AG09319 (cell line): ENCODE measurements at regions not wholly inside any gene's neighbourhood (a gene's known extent, or its start where the extent isn't known, plus 50 kb on each side); places are given as distances from the start of the nearest gene placed in this dataset.

Experiments used
- DNase-seq: peaks from one replicate; pipeline ENCODE4 v3.0.0-alpha.2; 2010; ENCODE audit warnings: low read depth; ENCODE audit errors: extremely low read depth
- TF ChIP-seq, protein P1 (sequence below): IDR thresholded peaks from 2 replicates; pipeline ENCODE4 v1.5.1; 2011; ENCODE audit warnings: low read depth, mild to moderate bottlenecking, inconsistent platforms, low read length, moderate library complexity

DNA sequence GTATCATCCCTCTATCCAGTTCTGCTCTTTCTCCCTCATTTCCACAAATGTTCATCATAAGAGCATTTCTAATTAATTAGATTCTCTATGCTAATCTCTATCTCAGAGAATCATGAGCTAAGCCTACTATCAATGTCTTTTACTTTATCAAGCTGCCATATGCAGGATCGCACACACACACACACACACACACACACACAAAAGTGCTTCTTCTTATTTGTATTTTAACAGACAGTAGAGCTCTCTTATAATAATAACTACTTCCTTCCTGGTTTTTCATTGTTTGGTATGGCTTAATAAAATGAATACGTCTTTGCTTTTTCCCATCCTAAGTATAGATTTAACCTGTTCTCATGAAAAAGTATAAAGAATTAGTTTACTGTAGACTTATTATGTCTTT, 170.2 kb downstream of the HAO1 start:
- DNase-seq: no peak
- TF ChIP-seq, protein P1, sequence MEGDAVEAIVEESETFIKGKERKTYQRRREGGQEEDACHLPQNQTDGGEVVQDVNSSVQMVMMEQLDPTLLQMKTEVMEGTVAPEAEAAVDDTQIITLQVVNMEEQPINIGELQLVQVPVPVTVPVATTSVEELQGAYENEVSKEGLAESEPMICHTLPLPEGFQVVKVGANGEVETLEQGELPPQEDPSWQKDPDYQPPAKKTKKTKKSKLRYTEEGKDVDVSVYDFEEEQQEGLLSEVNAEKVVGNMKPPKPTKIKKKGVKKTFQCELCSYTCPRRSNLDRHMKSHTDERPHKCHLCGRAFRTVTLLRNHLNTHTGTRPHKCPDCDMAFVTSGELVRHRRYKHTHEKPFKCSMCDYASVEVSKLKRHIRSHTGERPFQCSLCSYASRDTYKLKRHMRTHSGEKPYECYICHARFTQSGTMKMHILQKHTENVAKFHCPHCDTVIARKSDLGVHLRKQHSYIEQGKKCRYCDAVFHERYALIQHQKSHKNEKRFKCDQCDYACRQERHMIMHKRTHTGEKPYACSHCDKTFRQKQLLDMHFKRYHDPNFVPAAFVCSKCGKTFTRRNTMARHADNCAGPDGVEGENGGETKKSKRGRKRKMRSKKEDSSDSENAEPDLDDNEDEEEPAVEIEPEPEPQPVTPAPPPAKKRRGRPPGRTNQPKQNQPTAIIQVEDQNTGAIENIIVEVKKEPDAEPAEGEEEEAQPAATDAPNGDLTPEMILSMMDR: no peak

GRCh38 chr20:7770578-7770977, 169.7 kb downstream of the HAO1 start:
- DNase-seq: no peak
- TF ChIP-seq, protein P1: no peak

DNA sequence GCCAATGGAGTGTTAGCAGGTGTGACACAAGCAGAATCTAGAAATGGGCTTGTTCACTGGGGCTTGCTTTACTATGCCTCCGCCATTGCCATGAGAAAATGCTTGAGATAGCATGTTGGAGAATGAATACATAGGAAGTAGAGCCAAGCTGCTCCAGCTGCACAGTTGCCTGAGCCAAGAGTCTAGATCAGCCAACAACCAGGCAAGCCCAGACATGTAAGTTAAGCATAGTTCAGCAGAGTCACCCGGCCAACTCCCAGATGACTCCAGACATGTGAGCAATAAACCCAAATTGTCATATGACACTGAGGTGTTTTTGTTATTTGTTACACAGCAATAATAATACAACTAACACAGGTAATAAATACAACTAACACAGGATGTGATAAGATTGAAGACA, 167.9 kb downstream of the HAO1 start:
- peak; percentile 39 for DNase-seq
- TF ChIP-seq, protein P1: no peak

DNA sequence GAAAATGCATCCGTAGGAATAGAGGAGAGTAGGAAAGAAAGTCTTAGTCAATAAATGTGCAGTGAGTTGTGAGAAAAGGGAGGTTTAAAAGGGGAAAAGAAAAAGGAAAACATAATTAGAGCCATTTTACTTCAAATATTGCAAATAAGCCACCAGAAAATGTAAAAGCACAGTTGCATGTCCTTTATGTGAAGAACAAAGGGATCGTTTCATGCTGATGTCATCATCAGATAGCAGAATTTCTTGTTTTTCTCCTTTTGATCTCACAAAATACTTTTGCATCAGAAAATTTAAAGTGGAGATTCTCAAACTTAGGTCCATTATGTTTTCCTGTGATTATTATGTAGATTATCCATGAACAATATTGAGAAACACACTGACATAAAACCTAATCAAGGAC, 166.7 kb downstream of the HAO1 start:
- TF ChIP-seq, protein P1: no peak
- DNase-seq: no peak

GRCh38 chr20:7775072-7775471, 165.2 kb downstream of the HAO1 start:
- peak; percentile 54 for DNase-seq
- TF ChIP-seq, protein P1: no peak

GRCh38 chr20:7776148-7776547, 164.1 kb downstream of the HAO1 start:
- no peak for DNase-seq
- TF ChIP-seq, protein P1: no peak

DNA sequence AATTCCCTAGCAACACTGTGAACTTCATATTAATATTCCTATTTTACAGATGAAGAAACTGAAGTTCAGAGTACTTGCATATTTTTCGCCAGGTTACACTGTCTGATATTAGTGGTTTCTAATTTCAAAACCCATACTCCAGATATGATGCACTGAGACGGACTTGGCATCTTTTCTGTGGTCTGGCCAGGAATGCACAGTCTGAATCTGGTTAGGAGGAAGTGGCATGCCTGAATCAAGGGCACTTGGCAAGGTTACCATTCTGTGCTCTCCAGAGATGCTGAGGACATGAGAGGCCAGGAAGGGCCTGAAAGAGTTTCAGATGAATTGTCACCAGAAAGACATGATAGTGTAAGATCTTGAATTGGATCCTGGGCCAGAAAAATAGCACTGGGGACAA, 150.1 kb downstream of the HAO1 start:
- TF ChIP-seq, protein P1: no peak
- peak; percentile 8 for DNase-seq
